K562 (cell line): ENCODE measurements at regions not wholly inside any gene's neighbourhood (a gene's known extent, or its start where the extent isn't known, plus 50 kb on each side); places are given as distances from the start of the nearest gene placed in this dataset.

Source experiments
- ATAC-seq: fragments of 200-7000 bp; cut with Tn5 transposase; 3 replicates; pipeline ENCODE4 v1.9.1; 2020; ENCODE audit warnings: moderate library complexity
- BruUV-seq: library from RNA; stranded (reverse); fragments of 400-500 nt; replicated peaks from 2 replicates; lab custom pipeline; 2021; lab: Mats Ljungman, UMichigan
- CTCF ChIA-PET: fragments of 300-600 bp; formaldehyde crosslinking; extraction: SDS; loops from one replicate; lab custom pipeline; 2021; ENCODE audit warnings: low intra/inter-chr PET ratio; lab: Yijun Ruan, JAX
- POLR2A ChIA-PET: fragments of 300-600, 350-650 bp; sonication (Branson Sonifier 250); formaldehyde crosslinking; extraction: SDS; loops from one replicate; lab custom pipeline; 2021; ENCODE audit warnings: antibody characterized with exemption, inconsistent platforms; lab: Yijun Ruan, JAX
- DNase-seq, 4 experiments: peaks; one replicate each; pipeline versions ENCODE4 v3.0.0 to v3.0.0-alpha.2; 2011 to 2018; ENCODE audit warnings: low spot score in 3 of 4, mixed read lengths in 3 of 4; ENCODE audit errors: extremely low read depth in 1 of 4
- FAIRE-seq: peaks from 2 replicates; lab custom pipeline; 2011; peaks lifted over from hg19 to GRCh38; lab: Jason Lieb, UNC
- H2AFZ ChIP-seq: 2 replicates; pipeline ENCODE4 v1.6.0; 2011; ENCODE audit warnings: low read depth, low read length, control low read depth, inconsistent platforms
- H3K27ac ChIP-seq: fragments of 200-600 bp; 3 replicates; pipeline ENCODE4 v1.8.0; 2011; ENCODE audit warnings: low read depth, mild to moderate bottlenecking, control low read depth, inconsistent platforms, low read length, moderate library complexity, mixed read lengths; ENCODE audit errors: extremely low read depth
- H3K27me3 ChIP-seq, 2 experiments: fragments of 300-600 bp in 1 of 2; 2 replicates in 1 of 2; 3 replicates in 1 of 2; pipeline versions ENCODE4 v1.6.0 to v1.8.0; 2011; ENCODE audit warnings: inconsistent platforms in 2 of 2, low read length in 2 of 2, mild to moderate bottlenecking in 1 of 2, mixed read lengths in 1 of 2, moderate library complexity in 1 of 2; ENCODE audit not compliant: control insufficient read depth in 2 of 2, insufficient read depth in 2 of 2
- H3K36me3 ChIP-seq: fragments of 300-600 bp; 3 replicates; pipeline ENCODE4 v1.8.0; 2011; ENCODE audit warnings: mild to moderate bottlenecking, low read length, inconsistent platforms; ENCODE audit not compliant: control insufficient read depth, insufficient read depth
- H3K4me1 ChIP-seq, 2 experiments: fragments of 200-600 bp in 1 of 2; replicated peaks in 1 of 2; 2 replicates in 1 of 2; 3 replicates in 1 of 2; pipeline versions ENCODE4 v1.5.1 to v1.8.0; 2011; ENCODE audit warnings: inconsistent platforms in 2 of 2, low read length in 2 of 2, mild to moderate bottlenecking in 1 of 2, mixed read lengths in 1 of 2, moderate library complexity in 1 of 2; ENCODE audit not compliant: control insufficient read depth in 2 of 2, insufficient read depth in 2 of 2
- H3K4me2 ChIP-seq: 2 replicates; pipeline ENCODE4 v1.6.1; 2011; ENCODE audit warnings: low read length, control low read depth, inconsistent platforms, mixed read lengths; ENCODE audit not compliant: insufficient read depth
- H3K4me3 ChIP-seq: fragments of 200-600 bp; sonication (generic), shearing (Covaris generic); 2 replicates; pipeline ENCODE4 v1.5.1; 2016; ENCODE audit warnings: control low read depth, inconsistent platforms
- H3K79me2 ChIP-seq: fragments of 200-600 bp; 3 replicates; pipeline ENCODE4 v1.8.0; 2011; ENCODE audit warnings: low read length, inconsistent platforms; ENCODE audit not compliant: control insufficient read depth, insufficient read depth
- H3K9ac ChIP-seq, 2 experiments: 2 replicates each; pipeline versions ENCODE4 v1.6.0 to v1.6.1; 2011; ENCODE audit warnings: low read depth in 2 of 2, low read length in 2 of 2, control low read depth in 1 of 2, inconsistent platforms in 1 of 2, mild to moderate bottlenecking in 1 of 2, mixed read lengths in 1 of 2; ENCODE audit not compliant: insufficient read depth in 1 of 2
- H3K9me1 ChIP-seq: one replicate; pipeline ENCODE4 v1.6.0; 2011; ENCODE audit warnings: inconsistent platforms, mild to moderate bottlenecking, low read length, moderate library complexity; ENCODE audit not compliant: control insufficient read depth, insufficient read depth
- H3K9me3 ChIP-seq: replicated peaks from 2 replicates; pipeline ENCODE4 v1.5.1; 2011; ENCODE audit warnings: low read depth, low read length, inconsistent platforms; ENCODE audit not compliant: control insufficient read depth, insufficient read depth
- H4K20me1 ChIP-seq: replicated peaks from 2 replicates; pipeline ENCODE4 v1.6.1; 2011; ENCODE audit warnings: low read length, inconsistent platforms, mixed read lengths; ENCODE audit not compliant: control insufficient read depth, insufficient read depth
- CBX8 ChIP-seq: fragments of 200-600 bp; sonication (generic); IDR thresholded peaks from 2 replicates; pipeline ENCODE4 v1.6.1; 2012; ENCODE audit warnings: borderline replicate concordance, mixed run types, low read depth, mild to moderate bottlenecking, moderate library complexity, mixed read lengths, low read length, control low read depth, inconsistent platforms; ENCODE audit not compliant: poor library complexity, severe bottlenecking; ENCODE audit errors: extremely low read depth
- ESRRA ChIP-seq: fragments of 450-650 bp; IDR thresholded peaks from 2 replicates; pipeline ENCODE4 v1.6.1; 2014; ENCODE audit warnings: low read depth, mild to moderate bottlenecking, moderate library complexity, borderline replicate concordance
- KDM1A ChIP-seq, 2 experiments: fragments of 450-650 bp; IDR thresholded peaks; 2 replicates each; pipeline ENCODE4 v1.6.1; 2016; ENCODE audit warnings: mild to moderate bottlenecking in 2 of 2
- KLF10 ChIP-seq: fragments of 250-450 bp; sonication (Bioruptor Pico); IDR thresholded peaks from 2 replicates; pipeline ENCODE4 v1.6.1; 2021; ENCODE audit warnings: matching md5 sums
- L3MBTL2 ChIP-seq: fragments of 450-650 bp; IDR thresholded peaks from 2 replicates; pipeline ENCODE4 v1.6.1; 2016; ENCODE audit warnings: mild to moderate bottlenecking, moderate library complexity
- NCOA1 ChIP-seq: fragments of 450-650 bp; IDR thresholded peaks from 2 replicates; pipeline ENCODE4 v1.6.1; 2016; ENCODE audit warnings: low read depth
- NONO ChIP-seq, 2 experiments: fragments of 200-400 bp in 1 of 2; fragments of 450-650 bp in 1 of 2; formaldehyde crosslinking in 1 of 2; IDR thresholded peaks; 2 replicates each; pipeline ENCODE4 v1.6.1; 2017; ENCODE audit warnings: low read depth in 2 of 2, mild to moderate bottlenecking in 2 of 2, moderate library complexity in 2 of 2, low read length in 1 of 2
- SAP30 ChIP-seq: fragments of 200-600 bp; sonication (generic); IDR thresholded peaks from 2 replicates; pipeline ENCODE4 v1.6.1; 2012; ENCODE audit warnings: borderline replicate concordance, low read depth, mild to moderate bottlenecking, moderate library complexity, low read length, control low read depth, inconsistent platforms; ENCODE audit not compliant: insufficient read depth, poor library complexity, severe bottlenecking
- ZC3H11A ChIP-seq: IDR thresholded peaks from 2 replicates; pipeline ENCODE4 v1.6.1; 2012; ENCODE audit warnings: low read depth, low read length, improper control_type of control experiment
- ZFP30 ChIP-seq: fragments of 250-450 bp; sonication (Bioruptor Pico); IDR thresholded peaks from 2 replicates; pipeline ENCODE4 v1.8.0; 2022; ENCODE audit warnings: moderate library complexity, mild to moderate bottlenecking, inconsistent platforms, borderline replicate concordance
- ZNF140 ChIP-seq: fragments of 250-450 bp; sonication (Bioruptor Pico); IDR thresholded peaks from 2 replicates; pipeline ENCODE4 v1.8.0; 2021; ENCODE audit warnings: moderate library complexity, mild to moderate bottlenecking, inconsistent platforms
- ZNF717 ChIP-seq: fragments of 250-450 bp; sonication (Bioruptor Pico); IDR thresholded peaks from 2 replicates; pipeline ENCODE4 v1.5.0; 2021
- WGBS: fragments of 100-300 bp; shearing (Covaris generic); methylation state at CpG from one replicate; pipeline ENCODE4 v1.1.6; 2016; ENCODE audit warnings: low coverage, mixed read lengths; ENCODE audit not compliant: insufficient coverage; ENCODE audit errors: missing lambda C conversion rate; 5-methylcytosine and 5-hydroxymethylcytosine counted together
- in situ Hi-C: fragments of 300-500 bp; cut with MboI; formaldehyde crosslinking; loops from 4 replicates; pipeline ENCODE4 v1.15.0; 2018; ENCODE audit warnings: inconsistent platforms, mixed read lengths
- intact Hi-C: fragments of 100-400 bp; cut with micrococcal nuclease; formaldehyde crosslinking; loops from 2 replicates; pipeline ENCODE4 v1.14.2; 2022
- TF ChIP-seq, protein P1 (sequence below): fragments of 200-800 bp; sonication (Bioruptor generic); IDR thresholded peaks from 2 replicates; pipeline ENCODE4 v1.6.1; 2016; ENCODE audit warnings: missing genetic modification characterization, missing compliant biosample characterization
- TF ChIP-seq, protein P2 (sequence below): fragments of 450-650 bp; formaldehyde crosslinking; IDR thresholded peaks from 2 replicates; pipeline ENCODE4 v1.4.0; 2020; ENCODE audit warnings: mild to moderate bottlenecking
- TF ChIP-seq, protein P3 (sequence below): sonication (generic); formaldehyde crosslinking; IDR thresholded peaks from 2 replicates; pipeline ENCODE4 v1.8.0; 2022; ENCODE audit warnings: mild to moderate bottlenecking, missing genetic modification reagents

DNA sequence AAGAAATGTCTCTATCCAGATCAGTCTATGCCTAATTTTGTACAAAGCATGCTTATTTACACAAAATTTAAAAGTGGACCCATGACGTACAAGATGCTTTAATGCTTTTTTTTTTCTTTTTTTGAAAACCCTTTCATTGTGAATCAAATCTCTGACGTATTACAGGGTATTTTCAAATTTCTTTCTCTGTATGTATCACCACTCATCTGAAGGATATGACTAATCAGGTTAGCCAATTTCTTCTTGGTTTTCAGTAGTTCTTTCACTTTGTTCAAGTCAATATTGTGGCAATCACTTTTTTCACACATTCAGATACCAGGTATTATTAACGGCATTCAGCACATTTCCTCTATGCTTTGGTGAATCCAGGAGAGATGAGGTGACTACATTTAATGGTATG, 685.3 kb downstream of the TRHDE start (continued):
- TF ChIP-seq ZNF140 (CRISPR knock-in tag) (no peak), L3MBTL2 (no peak), ZC3H11A (no peak)
- TF ChIP-seq, protein P1, sequence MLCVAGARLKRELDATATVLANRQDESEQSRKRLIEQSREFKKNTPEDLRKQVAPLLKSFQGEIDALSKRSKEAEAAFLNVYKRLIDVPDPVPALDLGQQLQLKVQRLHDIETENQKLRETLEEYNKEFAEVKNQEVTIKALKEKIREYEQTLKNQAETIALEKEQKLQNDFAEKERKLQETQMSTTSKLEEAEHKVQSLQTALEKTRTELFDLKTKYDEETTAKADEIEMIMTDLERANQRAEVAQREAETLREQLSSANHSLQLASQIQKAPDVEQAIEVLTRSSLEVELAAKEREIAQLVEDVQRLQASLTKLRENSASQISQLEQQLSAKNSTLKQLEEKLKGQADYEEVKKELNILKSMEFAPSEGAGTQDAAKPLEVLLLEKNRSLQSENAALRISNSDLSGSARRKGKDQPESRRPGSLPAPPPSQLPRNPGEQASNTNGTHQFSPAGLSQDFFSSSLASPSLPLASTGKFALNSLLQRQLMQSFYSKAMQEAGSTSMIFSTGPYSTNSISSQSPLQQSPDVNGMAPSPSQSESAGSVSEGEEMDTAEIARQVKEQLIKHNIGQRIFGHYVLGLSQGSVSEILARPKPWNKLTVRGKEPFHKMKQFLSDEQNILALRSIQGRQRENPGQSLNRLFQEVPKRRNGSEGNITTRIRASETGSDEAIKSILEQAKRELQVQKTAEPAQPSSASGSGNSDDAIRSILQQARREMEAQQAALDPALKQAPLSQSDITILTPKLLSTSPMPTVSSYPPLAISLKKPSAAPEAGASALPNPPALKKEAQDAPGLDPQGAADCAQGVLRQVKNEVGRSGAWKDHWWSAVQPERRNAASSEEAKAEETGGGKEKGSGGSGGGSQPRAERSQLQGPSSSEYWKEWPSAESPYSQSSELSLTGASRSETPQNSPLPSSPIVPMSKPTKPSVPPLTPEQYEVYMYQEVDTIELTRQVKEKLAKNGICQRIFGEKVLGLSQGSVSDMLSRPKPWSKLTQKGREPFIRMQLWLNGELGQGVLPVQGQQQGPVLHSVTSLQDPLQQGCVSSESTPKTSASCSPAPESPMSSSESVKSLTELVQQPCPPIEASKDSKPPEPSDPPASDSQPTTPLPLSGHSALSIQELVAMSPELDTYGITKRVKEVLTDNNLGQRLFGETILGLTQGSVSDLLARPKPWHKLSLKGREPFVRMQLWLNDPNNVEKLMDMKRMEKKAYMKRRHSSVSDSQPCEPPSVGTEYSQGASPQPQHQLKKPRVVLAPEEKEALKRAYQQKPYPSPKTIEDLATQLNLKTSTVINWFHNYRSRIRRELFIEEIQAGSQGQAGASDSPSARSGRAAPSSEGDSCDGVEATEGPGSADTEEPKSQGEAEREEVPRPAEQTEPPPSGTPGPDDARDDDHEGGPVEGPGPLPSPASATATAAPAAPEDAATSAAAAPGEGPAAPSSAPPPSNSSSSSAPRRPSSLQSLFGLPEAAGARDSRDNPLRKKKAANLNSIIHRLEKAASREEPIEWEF (CRISPR knock-in tag), result no peak

DNA sequence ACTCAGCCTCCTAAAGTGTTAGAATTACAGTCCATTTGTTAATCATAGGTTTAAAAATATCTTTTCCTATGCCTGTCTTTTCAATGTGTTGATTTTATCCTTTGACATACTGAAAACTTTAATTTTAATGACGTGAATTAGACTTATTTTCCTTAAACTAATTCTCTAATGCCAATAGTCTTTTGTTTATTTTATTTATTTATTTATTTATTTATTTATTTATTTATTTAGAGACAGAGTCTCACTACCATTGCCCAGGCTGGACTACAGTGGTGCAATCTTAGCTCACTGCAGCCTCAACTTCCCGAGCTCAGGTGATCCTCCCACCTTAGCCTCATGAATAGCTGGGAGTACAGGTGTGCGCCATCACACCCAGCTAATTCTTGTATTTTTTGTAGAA, 694.5 kb downstream of the TRHDE start:
- Histone ChIP-seq H3K4me2 (no peak overlapping the region), H3K9me1 (no peaks in the 10 kb centered on the region), H3K9ac (no peak overlapping the region), H2AFZ (no peak overlapping the region), H3K27ac (no peak overlapping the region), H3K4me3 (no peak overlapping the region), H3K27me3 (no peaks in the 10 kb centered on the region), H3K4me1 (no peaks in the 10 kb centered on the region), H4K20me1 (no peaks in the 10 kb centered on the region), H3K9me3 (no peaks in the 10 kb centered on the region), H3K36me3 (no peaks in the 10 kb centered on the region), H3K79me2 (no peaks in the 10 kb centered on the region)
- DNase-seq (no peak), ATAC-seq (no peak), FAIRE-seq (no peak)
- no TSS peak for BruUV-seq
- CTCF ChIA-PET, result no interaction called here
- in situ Hi-C loops (no loop called here), intact Hi-C loops (no loop called here)
- WGBS, result 2% methylated on average over 3 of the region's 3 CpGs
- POLR2A ChIA-PET, result no interaction called here
- TF ChIP-seq ZNF717 (CRISPR knock-in tag) (no peak), SAP30 (no peak), ZFP30 (CRISPR knock-in tag) (no peak), KDM1A (IDR thresholded peaks at IDR 0.05) (no peak), KLF10 (CRISPR knock-in tag) (no peak), CBX8 (no peak), NONO (IDR thresholded peaks at IDR 0.05; ENCODE audit: low read depth in 2 of 2, low read length in 1 of 2) (no peak), ESRRA (no peak), NCOA1 (no peak)
- TF ChIP-seq, protein P2, sequence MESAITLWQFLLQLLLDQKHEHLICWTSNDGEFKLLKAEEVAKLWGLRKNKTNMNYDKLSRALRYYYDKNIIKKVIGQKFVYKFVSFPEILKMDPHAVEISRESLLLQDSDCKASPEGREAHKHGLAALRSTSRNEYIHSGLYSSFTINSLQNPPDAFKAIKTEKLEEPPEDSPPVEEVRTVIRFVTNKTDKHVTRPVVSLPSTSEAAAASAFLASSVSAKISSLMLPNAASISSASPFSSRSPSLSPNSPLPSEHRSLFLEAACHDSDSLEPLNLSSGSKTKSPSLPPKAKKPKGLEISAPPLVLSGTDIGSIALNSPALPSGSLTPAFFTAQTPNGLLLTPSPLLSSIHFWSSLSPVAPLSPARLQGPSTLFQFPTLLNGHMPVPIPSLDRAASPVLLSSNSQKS (CRISPR knock-in tag), result no peak
- TF ChIP-seq, protein P3, sequence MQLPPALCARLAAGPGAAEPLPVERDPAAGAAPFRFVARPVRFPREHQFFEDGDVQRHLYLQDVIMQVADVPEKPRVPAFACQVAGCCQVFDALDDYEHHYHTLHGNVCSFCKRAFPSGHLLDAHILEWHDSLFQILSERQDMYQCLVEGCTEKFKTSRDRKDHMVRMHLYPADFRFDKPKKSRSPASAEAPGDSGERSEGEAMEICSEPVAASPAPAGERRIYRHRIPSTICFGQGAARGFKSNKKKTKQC (CRISPR knock-in tag), result no peak
